ENCODE measurements at regions not wholly inside any gene's neighbourhood (a gene's known extent, or its start where the extent isn't known, plus 50 kb on each side); places are given as distances from the start of the nearest gene placed in this dataset.

- no peak overlapping the region for H3K4me3 ChIP-seq (ENCODE audit: low read depth, low read length)
- no peak for TF ChIP-seq CTCF (IDR thresholded peaks at IDR 0.05; ENCODE audit: borderline replicate concordance, insufficient read depth, low read depth, low read length)
Measured at GRCh38 chr2:220476877-220477276, 849.4 kb downstream of the SLC4A3 start.

- TF ChIP-seq CTCF (IDR thresholded peaks at IDR 0.05; ENCODE audit: borderline replicate concordance, insufficient read depth, low read depth, low read length), result no peak
- no peak overlapping the region for H3K4me3 ChIP-seq (ENCODE audit: low read depth, low read length)
Measured at GRCh38 chr2:220478305-220479058, 851.1 kb downstream of the SLC4A3 start.

GRCh38 chr2:220482716-220483115 is 855.3 kb downstream of the SLC4A3 start:
- no peak for TF ChIP-seq CTCF (IDR thresholded peaks at IDR 0.05; ENCODE audit: borderline replicate concordance, insufficient read depth, low read depth, low read length)
- H3K4me3 ChIP-seq (ENCODE audit: low read depth, low read length), result no peak overlapping the region

- no peak overlapping the region for H3K4me3 ChIP-seq (ENCODE audit: low read depth, low read length)
- no peak for TF ChIP-seq CTCF (IDR thresholded peaks at IDR 0.05; ENCODE audit: borderline replicate concordance, insufficient read depth, low read depth, low read length)
Measured at GRCh38 chr2:220489121-220489520, 861.7 kb downstream of the SLC4A3 start.

- H3K4me3 ChIP-seq (ENCODE audit: low read depth, low read length), result no peak overlapping the region
- TF ChIP-seq CTCF (IDR thresholded peaks at IDR 0.05; ENCODE audit: borderline replicate concordance, insufficient read depth, low read depth, low read length), result no peak
Measured at GRCh38 chr2:220491670-220492069, 864.2 kb downstream of the SLC4A3 start.

- no peak for TF ChIP-seq CTCF (IDR thresholded peaks at IDR 0.05; ENCODE audit: borderline replicate concordance, insufficient read depth, low read depth, low read length)
- no peak overlapping the region for H3K4me3 ChIP-seq (ENCODE audit: low read depth, low read length)
Measured at GRCh38 chr2:220493871-220494525, 866.6 kb downstream of the SLC4A3 start.

GRCh38 chr2:220496513-220496912 is 869.1 kb downstream of the SLC4A3 start:
- no peak for TF ChIP-seq CTCF (IDR thresholded peaks at IDR 0.05; ENCODE audit: borderline replicate concordance, insufficient read depth, low read depth, low read length)
- H3K4me3 ChIP-seq (ENCODE audit: low read depth, low read length), result no peak overlapping the region

Data from GM12875 (cell line).